HG02798 (cell line): ENCODE measurements at regions not wholly inside any gene's neighbourhood (a gene's known extent, or its start where the extent isn't known, plus 50 kb on each side); places are given as distances from the start of the nearest gene placed in this dataset.
"Not testable (repeated sequence)": the region's sequence is repeated elsewhere in the genome, so short reads cannot be mapped to it uniquely, and the experiment has no call there.

Source experiments
- ATAC-seq: cut with Tn5 transposase; IDR thresholded peaks from one replicate; pipeline ENCODE4 v1.9.1; 2021; ENCODE audit warnings: mild to moderate bottlenecking; ENCODE audit not compliant: unreplicated experiment, poor library complexity

DNA sequence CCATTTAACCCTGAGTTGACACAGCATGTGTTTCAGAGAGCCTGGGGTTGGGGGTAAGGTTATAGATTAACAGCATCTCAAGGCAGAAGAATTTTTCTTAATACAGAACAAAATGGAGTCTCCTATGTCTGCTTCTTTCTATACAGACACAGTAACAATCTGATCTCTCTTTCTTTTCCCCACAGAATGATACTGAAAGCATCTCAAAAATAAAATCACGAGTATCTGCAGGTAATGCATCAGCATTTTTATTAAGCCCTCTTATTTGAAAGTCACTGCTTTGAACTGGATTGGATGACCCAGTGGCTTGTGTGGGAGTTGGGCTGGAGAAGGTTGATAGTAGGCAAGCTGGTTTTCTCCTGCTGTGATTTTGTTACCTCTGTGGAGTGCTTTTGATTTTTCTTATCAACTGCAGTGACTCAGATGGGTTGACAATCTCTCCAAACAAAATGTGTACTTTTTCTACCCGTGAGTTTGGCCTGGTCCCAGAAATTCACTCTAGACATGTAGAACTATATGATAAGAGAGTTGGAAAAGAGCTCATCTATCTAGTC, 253.5 kb upstream of the PRKCQ start:
- no peak for ATAC-seq

DNA sequence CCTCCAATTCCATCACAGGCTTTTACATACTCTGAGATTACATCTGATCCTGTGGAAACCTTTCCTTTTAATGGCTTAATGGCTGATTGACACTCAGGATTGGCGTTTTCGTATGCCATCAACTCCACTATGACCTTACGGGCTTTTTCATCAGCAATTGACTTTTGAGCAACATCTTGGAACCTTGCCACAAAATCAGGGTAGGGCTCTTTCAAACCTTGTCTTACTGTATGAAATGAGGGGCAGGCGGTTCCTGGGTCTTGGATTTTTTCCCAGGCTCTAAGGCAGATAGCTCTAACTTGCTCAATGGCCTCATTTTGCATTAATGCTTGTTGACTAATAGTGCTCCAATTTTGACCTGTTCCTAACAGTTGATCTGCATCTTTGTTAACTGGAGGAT, 250.9 kb upstream of the PRKCQ start:
- not testable (repeated sequence) for ATAC-seq

DNA sequence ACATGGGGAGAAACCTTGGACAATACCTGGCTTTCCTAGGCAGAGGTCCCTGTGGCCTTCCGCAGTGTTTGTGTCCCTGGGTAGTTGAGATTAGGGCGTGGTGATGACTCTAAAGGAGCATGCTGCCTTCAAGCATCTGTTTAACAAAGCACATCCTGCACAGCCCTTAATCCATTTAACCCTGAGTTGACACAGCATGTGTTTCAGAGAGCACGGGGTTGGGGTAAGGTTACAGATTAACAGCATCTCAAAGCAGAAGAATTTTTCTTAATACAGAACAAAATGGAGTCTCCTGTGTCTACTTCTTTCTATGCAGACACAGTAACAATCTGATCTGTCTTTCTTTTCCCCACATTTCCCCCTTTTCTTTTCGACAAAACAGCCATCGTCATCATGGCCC, 244.7 kb upstream of the PRKCQ start:
- ATAC-seq: not testable (repeated sequence)

DNA sequence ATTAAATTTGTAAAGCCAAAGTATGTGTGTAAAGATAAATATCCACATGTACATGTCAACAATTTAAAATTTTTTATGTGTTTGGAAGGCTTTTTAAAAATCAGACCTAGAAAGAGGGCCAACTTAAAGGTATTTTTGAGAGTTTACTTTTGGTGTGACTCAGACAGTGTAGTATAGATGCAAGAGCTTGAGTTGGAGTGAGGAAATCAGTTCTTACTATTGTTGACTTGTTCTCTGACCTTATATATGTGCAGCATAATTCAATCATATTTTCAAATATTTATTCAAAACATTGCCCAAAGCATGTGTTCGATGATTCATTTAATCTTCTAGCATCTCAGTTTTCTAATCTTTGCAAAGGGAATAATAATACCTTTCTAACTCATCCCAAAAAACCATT, 243.7 kb upstream of the PRKCQ start:
- no peak for ATAC-seq

DNA sequence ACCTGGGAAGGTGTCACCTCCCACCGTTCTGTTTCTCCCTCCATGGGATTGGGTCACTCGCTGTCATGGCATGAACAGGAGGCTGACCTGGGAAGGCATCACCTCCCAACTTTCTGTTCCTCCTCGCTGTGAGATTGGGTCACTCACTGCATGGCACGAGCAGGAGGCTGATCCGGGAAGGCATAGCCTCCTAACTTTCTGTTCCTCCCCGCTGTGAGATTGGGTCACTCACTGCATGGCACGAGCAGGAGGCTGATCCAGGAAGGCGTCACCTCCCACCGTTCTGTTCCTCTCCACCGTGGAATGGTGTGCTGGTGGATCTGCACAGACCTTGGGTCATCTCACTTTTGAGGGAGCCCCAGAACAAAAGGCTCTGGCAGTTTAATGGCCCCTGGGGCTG, 239.2 kb upstream of the PRKCQ start:
- ATAC-seq: no peak

DNA sequence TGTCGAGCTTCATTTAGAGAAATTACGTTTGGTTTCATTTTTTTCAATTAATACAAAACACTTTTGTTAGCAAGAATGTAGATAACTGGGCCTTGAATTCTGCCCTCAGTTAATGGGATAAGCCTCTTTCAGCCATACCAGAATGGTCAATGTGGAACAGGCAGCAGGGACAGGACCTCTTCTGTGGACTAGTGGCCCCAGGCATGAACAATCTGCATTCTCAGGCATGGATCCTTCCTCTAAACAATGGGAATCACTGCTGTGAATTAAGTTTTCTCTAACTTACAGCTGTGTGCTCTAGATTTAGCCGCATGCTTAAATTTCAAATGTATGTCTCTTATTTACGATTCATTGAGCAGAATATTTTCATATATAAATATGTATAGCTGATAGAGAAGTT, 237.7 kb upstream of the PRKCQ start:
- ATAC-seq: no peak

DNA sequence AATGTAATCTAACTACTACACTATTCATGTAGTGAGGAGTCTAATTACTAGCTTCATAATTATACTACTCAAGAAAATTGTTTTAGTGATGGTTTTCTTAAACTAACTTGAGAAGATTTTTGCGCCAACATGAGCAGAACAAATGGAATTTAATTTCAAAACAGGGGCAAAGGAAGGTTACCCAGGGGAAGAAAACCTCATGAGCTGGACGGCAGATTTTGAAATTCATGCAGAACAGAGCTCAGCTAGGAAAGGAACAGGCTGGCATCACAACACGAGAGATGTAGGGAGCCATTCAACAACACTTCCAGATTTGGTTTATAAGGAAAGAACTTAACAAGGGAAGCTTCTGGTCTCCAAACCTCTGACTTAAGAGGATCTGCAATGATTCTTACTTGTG, 235.3 kb upstream of the PRKCQ start:
- ATAC-seq: no peak

DNA sequence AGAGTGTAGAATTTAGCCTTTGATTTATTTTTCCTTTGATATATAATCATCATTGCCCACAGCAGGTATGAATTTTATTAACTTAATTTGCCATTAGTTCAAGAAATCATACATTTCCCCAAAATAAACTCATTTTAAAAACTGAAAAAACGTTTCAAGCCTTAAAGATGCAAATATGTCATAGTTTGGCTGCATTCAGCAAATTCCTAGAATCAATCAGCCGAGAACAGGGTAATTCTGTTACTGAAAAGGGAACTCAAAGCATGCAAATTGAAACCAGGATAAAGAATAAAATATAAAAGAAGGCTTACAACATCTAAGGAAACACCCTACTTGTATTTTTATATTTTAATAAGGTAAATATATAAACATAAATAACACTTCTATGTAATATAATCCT, 233.8 kb upstream of the PRKCQ start:
- no peak for ATAC-seq

DNA sequence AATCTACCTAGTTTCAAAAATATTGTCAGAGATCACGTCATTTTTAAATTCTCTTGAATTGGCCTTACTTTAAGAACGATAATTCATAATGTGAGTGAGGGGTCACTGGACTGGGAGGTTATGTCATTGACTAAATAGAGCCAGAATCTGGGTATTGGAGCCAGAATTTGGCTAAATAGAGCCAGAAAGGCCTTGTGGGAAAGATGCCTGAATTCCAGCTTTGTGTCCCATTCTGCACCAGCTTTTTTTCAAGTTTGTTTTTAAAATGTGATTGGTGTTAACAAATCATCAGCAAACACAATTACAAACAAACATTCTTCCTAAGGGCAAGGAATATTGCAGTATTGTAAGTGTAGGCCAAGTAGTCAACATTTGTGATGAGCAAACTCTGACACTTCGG, 233.2 kb upstream of the PRKCQ start:
- no peak for ATAC-seq

DNA sequence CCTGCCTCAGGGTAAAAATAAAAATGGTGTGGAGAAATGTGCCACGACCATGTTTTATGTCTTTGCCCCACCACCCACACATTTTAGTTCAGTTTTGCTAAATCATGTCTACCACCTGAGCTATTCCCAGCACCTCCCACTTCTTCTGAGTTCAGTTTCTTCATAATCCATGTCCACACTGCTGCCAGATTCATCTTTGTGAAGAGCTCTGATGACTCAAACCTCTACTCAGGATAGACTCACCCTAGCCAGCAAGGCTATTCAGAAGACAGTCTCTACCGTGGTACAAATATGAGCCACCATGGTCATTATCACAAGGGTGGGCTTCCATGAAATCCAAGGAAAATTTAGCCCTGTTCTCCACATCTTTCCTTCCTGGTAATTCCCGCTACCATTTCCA, 231.1 kb upstream of the PRKCQ start:
- ATAC-seq: no peak

DNA sequence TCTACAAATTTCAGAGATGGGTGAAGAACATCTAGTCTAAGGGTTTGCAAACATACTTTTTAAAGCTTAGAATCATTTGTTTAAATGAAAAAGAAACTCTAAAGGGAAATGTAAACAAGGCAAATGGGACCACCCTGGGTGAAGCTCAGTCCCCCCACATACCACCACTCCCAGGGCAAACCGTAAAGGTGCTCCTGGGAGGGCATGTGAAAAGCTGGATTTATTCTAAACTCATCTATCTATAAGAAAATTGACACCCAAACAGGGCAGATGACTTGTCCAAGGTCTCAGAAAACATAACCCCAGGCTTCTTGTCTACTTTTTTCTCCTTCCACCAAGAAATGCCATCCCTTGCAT, 223.3 kb upstream of the PRKCQ start:
- ATAC-seq: no peak

DNA sequence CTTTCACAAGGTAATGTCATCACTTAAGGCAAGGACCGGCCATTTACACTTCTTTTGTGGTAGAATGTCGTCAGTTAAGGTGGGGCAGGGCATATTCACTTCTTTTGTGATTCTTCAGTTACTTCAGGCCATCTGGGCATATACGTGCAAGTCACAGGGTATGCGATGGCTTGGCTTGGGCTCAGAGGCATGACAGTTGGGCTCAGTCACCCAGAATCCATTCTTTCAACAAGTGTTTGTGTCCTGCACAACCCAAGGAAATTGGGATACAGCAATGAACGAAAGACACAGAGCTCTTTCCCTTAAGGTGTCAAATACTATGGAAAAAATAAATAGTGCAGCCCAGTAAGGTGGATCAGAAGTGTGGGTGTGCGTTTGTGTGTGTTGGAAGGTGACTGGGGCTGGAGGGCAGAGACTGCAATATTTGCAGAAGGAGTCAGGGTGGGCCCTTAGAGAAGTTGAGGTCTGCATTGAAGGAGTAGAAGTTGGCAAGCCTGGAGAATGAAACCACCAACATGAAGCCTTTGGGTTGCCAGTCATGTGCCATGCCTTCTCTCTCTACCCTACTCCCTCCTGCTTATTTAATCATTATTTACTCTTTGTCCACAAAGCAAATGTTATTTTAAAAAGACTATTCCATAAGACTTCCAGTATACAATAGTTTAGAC, 222.8 kb upstream of the PRKCQ start:
- no peak for ATAC-seq

DNA sequence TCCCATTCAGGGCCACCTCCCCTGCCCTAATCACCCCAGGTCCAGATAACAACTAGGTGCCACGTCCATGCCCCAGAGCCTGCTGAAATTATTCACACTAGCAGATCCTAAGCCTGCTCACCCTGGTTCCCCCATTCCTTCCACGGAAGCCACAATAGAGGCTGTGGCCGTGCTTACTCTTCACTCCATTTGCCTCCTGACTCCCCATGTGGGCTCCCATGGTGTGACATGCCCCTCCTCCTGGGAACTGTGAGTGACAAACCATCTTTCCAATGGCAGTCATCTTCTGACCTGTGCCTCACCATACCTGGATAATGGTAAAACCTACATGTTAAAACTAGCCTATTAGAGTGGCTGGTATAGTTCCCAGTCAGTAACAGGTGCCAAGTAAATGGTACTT, 216.2 kb upstream of the PRKCQ start:
- ATAC-seq: no peak

DNA sequence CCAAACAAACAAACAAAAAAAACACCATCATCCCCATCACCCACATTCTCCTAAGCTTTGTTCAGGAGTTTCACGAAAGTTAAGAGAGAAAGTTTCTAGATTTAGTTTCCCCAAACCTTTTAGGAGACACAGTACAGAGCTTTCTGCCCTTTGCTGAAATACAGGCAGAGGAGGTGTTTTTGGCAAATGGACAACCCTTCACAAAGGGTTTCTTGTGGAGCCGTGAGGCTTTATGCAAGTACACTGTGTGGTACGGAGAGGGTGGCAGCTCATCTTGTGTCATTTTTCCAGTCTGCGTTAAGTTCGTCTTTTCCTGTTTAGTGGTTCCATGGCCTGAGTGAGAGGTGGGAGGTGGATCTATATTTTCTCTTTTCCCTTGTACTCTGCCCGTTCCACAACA, 215.5 kb upstream of the PRKCQ start:
- ATAC-seq: no peak

DNA sequence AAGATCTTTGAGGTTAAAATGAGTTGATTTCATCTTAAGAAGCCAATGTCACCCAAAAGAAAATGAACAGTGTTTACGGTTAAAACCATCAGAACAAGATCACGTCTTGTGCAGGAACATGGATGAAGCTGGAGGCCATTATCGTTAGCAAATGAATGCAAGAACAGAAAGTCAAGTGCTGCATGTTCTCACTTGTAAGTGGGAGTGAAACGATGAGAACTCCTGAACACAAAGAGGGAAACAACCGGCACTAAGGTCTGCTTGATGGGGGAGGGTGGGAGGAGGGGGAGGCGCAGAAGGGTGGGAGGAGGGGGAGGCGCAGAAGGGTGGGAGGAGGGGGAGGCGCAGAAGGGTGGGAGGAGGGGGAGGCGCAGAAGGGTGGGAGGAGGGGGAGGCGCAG, 214.8 kb upstream of the PRKCQ start:
- ATAC-seq: not testable (repeated sequence)

DNA sequence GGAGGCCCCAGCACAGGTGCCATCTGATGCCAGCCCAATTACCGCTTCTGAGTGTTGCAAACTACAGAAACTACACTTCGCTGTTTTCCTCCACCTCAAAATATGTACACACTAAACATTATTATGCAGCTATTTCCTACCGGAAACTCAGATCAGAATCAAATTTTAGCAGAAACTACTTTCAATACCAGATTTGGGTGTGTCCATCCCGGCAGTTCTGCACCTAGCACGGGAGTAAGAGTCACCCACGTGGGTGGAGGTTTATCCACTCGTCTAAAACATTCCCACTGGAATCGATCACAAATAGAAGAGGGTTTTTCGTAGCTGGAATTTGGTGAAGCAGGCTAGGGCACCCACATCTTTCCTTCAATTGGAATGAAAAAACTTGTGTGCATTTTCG, 214.4 kb upstream of the PRKCQ start:
- no peak for ATAC-seq

DNA sequence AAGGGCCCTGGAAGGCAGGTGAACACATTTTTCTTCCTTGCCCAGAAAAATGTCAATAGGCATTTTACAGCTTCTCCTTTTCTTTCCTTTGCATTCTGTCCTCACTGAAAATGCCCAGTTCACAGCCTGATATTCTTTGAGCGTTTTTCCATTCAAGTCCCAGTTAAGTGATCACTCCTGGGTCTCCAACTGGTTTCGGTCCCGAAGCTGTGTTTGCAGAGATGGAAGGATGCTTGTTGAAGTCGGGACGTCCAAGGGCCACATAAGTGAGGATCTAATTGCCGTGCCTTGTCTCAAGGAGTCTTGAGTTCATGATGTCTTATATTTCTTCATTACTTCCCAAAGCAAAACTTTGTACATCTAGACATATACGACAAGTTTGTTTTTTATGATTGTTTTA, 208.7 kb upstream of the PRKCQ start:
- ATAC-seq: no peak

DNA sequence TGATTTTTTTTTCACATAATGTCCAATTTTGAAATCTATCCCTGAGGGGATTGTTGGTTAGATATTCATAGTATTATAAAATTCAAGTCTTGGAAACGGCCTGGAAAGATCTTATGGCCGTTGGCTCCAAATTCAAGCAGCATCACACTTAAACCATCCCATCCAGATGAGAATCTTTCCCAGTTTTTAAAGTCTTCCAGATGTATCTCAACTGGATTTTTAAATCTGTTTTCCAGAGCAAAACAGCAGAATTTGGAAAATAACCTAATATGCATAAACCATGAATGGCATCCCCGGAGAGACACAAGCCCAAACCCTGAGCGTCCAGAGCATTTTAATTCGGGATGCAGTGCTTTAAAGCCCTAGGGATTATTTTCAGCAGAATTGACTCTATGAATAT, 208.2 kb upstream of the PRKCQ start:
- ATAC-seq: no peak

DNA sequence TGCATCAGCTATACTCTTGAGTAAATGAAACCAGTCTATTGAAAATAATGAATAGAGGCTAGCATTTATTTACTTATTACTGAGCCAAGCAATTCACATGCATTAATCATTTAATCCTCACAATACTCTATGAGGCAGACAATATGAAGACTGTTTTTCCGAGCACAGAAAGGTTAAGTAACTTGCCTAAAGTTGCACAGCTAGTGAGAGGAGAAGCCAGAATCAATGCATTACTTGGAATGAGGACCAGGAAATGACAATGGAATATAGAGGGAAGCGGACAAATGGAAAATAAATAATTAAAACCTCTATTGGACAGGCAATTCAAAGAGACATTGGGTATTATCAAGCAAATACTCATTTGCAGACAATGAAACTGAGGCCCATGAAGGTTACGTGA, 207.6 kb upstream of the PRKCQ start:
- no peak for ATAC-seq

DNA sequence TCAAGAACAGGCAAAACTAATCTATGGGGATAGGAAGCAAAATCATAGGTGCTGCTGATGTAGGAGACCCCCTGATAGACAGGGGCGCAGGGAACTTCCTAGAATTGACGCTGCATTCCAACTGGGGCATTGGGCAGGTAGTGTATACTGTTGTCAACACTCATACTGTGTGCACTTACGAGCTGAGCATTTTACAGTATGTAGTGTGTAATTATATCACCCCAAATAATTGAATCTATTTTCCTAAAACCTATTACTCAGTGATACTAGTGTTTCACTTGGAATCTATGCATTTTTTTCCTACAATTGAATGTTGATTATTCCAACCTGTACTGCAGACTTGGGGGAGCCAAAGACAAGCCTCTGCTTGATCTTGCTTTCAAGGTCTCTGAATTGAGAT, 207.0 kb upstream of the PRKCQ start:
- no peak for ATAC-seq

DNA sequence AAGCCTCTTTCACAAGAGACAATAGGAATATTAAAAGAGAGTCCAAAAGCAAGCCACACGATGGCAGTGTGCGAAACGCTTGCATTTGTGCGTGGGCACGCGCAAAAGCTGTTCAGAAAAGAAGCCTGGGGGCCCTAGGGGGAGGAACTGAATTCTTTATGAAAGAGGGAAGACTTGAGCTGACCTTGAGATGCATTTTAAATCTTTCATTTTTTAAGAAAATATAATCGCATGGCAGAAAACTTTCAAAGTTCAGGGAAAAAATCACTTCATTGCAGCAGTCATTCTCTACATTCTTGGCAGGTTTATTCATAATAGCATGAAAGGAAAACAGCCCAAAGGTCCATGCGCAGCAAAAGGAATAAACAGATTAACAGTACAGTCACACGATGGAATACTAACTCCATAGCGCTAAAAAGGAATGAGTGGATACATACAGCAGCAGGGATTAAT, 206.5 kb upstream of the PRKCQ start:
- no peak for ATAC-seq

DNA sequence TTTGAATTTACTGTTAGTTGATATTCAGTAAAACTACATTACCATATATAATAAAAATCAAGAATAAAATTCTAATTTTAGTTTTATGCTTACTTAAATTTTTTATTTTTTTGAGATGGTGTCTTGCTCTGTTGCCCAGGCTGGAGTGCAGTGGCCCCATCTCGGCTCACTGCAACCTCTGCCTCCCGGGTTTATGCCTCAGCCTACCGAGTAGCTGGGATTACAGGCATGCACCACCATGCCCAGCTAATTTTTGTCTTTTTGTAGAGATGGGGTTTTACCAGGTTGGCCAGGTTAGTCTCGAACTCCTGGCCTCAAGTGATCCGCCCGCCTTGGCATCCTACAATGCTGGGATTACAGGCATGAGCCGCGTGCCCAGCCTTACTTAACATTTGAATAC, 204.4 kb upstream of the PRKCQ start:
- not testable (repeated sequence) for ATAC-seq

DNA sequence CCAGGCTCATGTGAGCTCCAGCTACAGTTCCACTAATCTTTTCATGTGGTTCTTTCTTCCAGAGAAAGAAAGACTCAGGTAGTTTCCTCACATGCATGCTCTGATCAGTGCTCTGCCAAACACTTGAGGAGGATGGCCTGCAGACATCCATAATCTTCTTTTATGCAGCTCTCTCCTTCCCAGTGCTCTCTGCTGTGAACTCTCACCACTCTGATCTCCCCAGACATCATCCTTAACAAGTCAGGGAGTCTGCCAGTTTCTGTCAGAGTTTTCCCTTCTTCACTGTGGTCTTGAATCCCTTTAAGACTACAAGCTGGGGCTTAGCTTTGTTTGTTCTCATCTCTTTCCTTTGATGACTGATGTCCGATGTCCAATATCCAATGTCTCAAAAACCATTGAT, 203.4 kb upstream of the PRKCQ start:
- ATAC-seq: no peak
